Activated CD8-positive, alpha-beta T cell treated with anti-CD3 and anti-CD28 coated beads for 36 hours (primary cell): ENCODE measurements at regions not wholly inside any gene's neighbourhood (a gene's known extent, or its start where the extent isn't known, plus 50 kb on each side); places are given as distances from the start of the nearest gene placed in this dataset.

Experiments used
- ATAC-seq: fragments of 200-7000 bp; cut with Tn5 transposase; one replicate; pipeline ENCODE4 v1.10.0; 2021; ENCODE audit warnings: mild to moderate bottlenecking, moderate library complexity
- CTCF ChIA-PET: fragments of 350-600 bp; sonication (Branson Sonifier 250); formaldehyde crosslinking; loops from one replicate; lab custom pipeline; 2021; ENCODE audit warnings: antibody characterized with exemption; lab: Charles Lee
- POLR2A ChIA-PET: fragments of 350-600 bp; sonication (Branson Sonifier 250); formaldehyde crosslinking; loops from one replicate; lab custom pipeline; 2021; ENCODE audit warnings: antibody characterized with exemption; lab: Charles Lee
- DNase-seq: peaks from one replicate; pipeline ENCODE4 v3.0.0-alpha.2; 2020
- H3K27ac Mint-ChIP-seq: one replicate; pipeline ENCODE4 v1.8.0; 2021; ENCODE audit warnings: mild to moderate bottlenecking, mixed read lengths
- H3K27me3 Mint-ChIP-seq: one replicate; pipeline ENCODE4 v1.8.0; 2021; ENCODE audit warnings: mixed read lengths
- H3K36me3 Mint-ChIP-seq: one replicate; pipeline ENCODE4 v1.8.0; 2021; ENCODE audit warnings: low read depth, mixed read lengths
- H3K4me1 Mint-ChIP-seq: one replicate; pipeline ENCODE4 v1.8.0; 2021; ENCODE audit warnings: low read depth, mixed read lengths
- H3K4me3 Mint-ChIP-seq: one replicate; pipeline ENCODE4 v1.8.0; 2021; ENCODE audit warnings: mild to moderate bottlenecking, moderate library complexity, mixed read lengths
- H3K9me3 Mint-ChIP-seq: one replicate; pipeline ENCODE4 v1.8.0; 2021; ENCODE audit warnings: mixed read lengths
- CTCF ChIP-seq: fragments of 200-600 bp; IDR thresholded peaks from one replicate; pipeline ENCODE4 v1.8.0; 2022; ENCODE audit warnings: antibody characterized with exemption, mild to moderate bottlenecking
- intact Hi-C: fragments of 100-400 bp; cut with micrococcal nuclease; formaldehyde crosslinking; loops from one replicate; pipeline ENCODE4 v1.10.0; 2022

GRCh38 chr2:104429639-104430358 is 424.1 kb upstream of the POU3F3 start:
- Mint-ChIP-seq H3K4me3 (no peak overlapping the region), H3K27me3 (peaks cover 6% of the 10 kb centered on the region), H3K4me1 (peaks cover 3% of the 10 kb centered on the region), H3K36me3 (no peaks in the 10 kb centered on the region), H3K9me3 (no peaks in the 10 kb centered on the region), H3K27ac (no peak overlapping the region)
- POLR2A ChIA-PET: no interaction called here
- CTCF ChIA-PET: no interaction called here
- intact Hi-C loops: no loop called here
- DNase-seq: no peak
- no peak for TF ChIP-seq CTCF
- no peak for ATAC-seq

GRCh38 chr2:104430359-104430740 is 423.6 kb upstream of the POU3F3 start:
- TF ChIP-seq CTCF: no peak
- intact Hi-C loops: no loop called here
- no peak overlapping the region for H3K4me3 Mint-ChIP-seq
- no peak overlapping the region for H3K27ac Mint-ChIP-seq
- no peak for ATAC-seq
- H3K4me1 Mint-ChIP-seq: peaks cover 3% of the 10 kb centered on the region
- no peaks in the 10 kb centered on the region for H3K36me3 Mint-ChIP-seq
- no peak for DNase-seq
- no peaks in the 10 kb centered on the region for H3K9me3 Mint-ChIP-seq
- H3K27me3 Mint-ChIP-seq: peaks cover 10% of the 10 kb centered on the region
- ChIA-PET CTCF (no interaction called here), POLR2A (no interaction called here)

- no peaks in the 10 kb centered on the region for H3K9me3 Mint-ChIP-seq
- peaks cover 14% of the 10 kb centered on the region for H3K27me3 Mint-ChIP-seq
- DNase-seq: no peak
- no peak overlapping the region for H3K27ac Mint-ChIP-seq
- no peak for TF ChIP-seq CTCF
- ChIA-PET POLR2A (no interaction called here), CTCF (interaction anchor here (1.2 kb wide), 1 partner anchor 29 kb away, joined by 3 read pairs; no protein-coding TSS in a partner anchor)
- H3K4me1 Mint-ChIP-seq: peaks cover 3% of the 10 kb centered on the region
- no peak for ATAC-seq
- no peak overlapping the region for H3K4me3 Mint-ChIP-seq
- intact Hi-C loops: no loop called here
- no peaks in the 10 kb centered on the region for H3K36me3 Mint-ChIP-seq
These were observed 423.1 kb upstream of the POU3F3 start for GRCh38 chr2:104430852-104431251.

- peaks cover 3% of the 10 kb centered on the region for H3K4me1 Mint-ChIP-seq
- POLR2A ChIA-PET: no interaction called here
- H3K9me3 Mint-ChIP-seq: no peaks in the 10 kb centered on the region
- no peaks in the 10 kb centered on the region for H3K36me3 Mint-ChIP-seq
- H3K4me3 Mint-ChIP-seq: no peak overlapping the region
- H3K27ac Mint-ChIP-seq: no peak overlapping the region
- ATAC-seq (no peak), DNase-seq (no peak)
- no peak for TF ChIP-seq CTCF
- CTCF ChIA-PET: interaction anchor here (1.2 kb wide), 1 partner anchor 30 kb away, joined by 3 read pairs; no protein-coding TSS in a partner anchor
- intact Hi-C loops: no loop called here
- H3K27me3 Mint-ChIP-seq: peaks cover 14% of the 10 kb centered on the region
These were observed 422.2 kb upstream of the POU3F3 start for GRCh38 chr2:104431701-104432121.

- Mint-ChIP-seq H3K4me1 (peaks cover 3% of the 10 kb centered on the region), H3K36me3 (no peaks in the 10 kb centered on the region), H3K27me3 (peaks cover 14% of the 10 kb centered on the region), H3K4me3 (no peak overlapping the region), H3K9me3 (no peaks in the 10 kb centered on the region), H3K27ac (no peak overlapping the region)
- ChIA-PET CTCF (no interaction called here), POLR2A (no interaction called here)
- no peak for DNase-seq
- intact Hi-C loops: no loop called here
- ATAC-seq: no peak
- no peak for TF ChIP-seq CTCF
These were observed 421.5 kb upstream of the POU3F3 start for GRCh38 chr2:104432401-104432800.
